NCI-H460 (cell line): ENCODE measurements at regions not wholly inside any gene's neighbourhood (a gene's known extent, or its start where the extent isn't known, plus 50 kb on each side); places are given as distances from the start of the nearest gene placed in this dataset.

Source experiments
- DNase-seq: peaks from one replicate; pipeline ENCODE4 v3.0.0-alpha.2; 2016; ENCODE audit warnings: low read depth; ENCODE audit errors: extremely low read depth

DNA sequence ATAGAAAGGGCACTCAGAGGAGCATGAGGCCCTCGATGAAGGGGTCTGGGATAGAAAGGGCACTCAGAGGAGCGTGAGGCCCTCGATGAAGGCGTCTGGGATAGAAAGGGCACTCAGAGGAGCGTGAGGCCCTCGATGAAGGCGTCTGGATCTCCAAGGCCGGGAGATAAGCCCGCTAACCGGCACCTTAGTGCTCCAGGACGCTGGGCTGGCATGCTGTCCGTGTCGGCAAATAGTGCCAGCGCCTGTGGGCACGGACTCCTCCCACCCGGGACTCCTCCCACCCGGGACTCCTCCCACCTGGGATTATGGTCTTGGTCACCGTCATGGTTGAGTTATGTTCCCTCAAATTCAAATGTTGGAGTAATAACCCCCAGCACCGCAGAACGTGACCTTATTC lies 725.3 kb downstream of the BRD1 start:
- no peak for DNase-seq

GRCh38 chr22:49101873-49102272 lies 725.8 kb downstream of the BRD1 start:
- DNase-seq = no peak

DNA sequence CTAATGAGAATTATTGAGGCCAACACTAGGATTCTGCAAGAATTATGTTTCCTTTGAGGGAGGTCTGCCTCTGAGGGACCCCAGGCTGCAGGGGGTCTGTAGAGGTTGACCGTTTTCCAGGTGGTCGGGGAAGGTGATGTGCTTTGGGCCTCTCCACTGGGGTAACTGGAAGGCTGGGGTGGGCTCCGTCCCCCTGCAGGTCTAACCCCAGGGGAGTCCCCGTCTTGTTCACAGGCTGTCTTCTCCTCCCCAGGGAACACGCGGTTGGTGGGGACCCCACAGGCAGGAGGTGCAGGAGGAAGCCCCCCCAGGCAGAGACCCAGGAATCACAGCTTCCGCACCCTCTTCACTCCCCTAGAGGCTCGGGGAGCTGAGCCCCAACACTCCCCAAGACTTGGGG lies 726.4 kb downstream of the BRD1 start:
- DNase-seq = no peak

- DNase-seq = no peak
Measured at GRCh38 chr22:49100773-49101172, 726.9 kb downstream of the BRD1 start.

DNA sequence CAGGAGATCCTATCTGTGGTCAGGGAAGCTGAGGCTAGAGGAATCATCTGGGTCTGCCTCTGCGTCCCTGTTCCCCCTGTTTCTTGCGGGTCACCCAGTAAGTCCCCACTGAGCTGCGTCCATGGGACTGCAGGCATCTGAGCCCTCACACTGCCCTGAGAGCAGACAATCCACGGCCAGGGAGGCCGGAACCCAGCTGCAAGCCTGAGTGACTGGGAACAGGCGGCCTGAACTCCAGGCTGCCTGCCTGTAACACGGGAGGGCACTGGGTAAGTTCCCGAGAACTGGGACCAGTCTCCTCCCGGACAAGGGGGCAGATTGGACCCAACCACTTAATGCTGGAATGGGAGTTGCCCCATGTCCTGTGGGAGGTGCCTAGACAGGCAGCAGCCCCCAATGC lies 727.4 kb downstream of the BRD1 start:
- DNase-seq = no peak

DNA sequence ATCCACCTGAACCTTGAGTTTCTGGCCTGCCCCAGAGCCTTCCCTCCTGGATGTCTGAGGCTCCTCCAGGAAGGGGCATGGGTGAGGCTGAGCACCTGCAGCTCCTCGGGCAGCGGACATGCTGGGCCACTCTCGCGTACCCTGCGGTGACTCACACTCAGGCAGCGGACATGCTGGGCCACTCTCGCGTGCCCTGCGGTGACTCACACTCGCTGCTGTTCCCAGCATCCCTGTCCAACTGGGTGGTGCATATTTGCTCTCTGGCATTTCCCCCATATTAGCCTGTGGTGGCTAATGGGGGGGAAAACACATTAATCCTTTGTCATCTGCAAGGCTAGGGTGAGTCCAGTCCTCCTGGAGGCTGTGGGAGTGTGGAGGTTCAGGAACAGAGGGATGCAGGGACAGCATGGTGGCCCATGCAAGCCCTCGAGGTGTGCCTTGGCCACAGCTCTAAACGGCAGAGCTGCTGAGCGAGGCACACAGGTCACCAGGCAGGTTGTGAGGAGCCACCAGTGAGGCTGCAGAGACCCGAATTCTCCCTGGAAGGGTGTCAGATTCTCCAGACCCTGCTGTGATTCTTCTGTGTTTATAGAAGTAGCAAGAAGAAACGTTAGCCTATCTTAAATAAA lies 728.1 kb downstream of the BRD1 start:
- peak; percentile 7 for DNase-seq

DNA sequence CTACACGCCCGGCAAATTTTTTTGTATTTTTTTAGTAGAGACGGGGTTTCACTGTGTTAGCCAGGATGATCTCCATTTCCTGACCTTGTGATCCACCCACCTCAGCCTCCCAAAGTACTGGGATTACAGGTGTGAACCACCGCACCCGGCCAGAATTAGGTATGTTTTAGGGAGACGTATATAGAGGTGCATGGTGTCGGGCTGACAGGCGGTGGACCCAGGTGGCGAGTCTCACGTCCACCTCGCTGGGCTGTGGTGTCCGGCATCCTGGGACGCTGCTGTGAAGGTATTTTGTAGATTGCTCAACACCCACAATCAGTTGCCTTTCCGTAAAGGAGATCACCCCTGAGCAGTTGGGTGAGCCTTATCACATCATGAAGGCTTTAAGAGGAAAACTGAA lies 728.6 kb downstream of the BRD1 start:
- DNase-seq = no peak

DNA sequence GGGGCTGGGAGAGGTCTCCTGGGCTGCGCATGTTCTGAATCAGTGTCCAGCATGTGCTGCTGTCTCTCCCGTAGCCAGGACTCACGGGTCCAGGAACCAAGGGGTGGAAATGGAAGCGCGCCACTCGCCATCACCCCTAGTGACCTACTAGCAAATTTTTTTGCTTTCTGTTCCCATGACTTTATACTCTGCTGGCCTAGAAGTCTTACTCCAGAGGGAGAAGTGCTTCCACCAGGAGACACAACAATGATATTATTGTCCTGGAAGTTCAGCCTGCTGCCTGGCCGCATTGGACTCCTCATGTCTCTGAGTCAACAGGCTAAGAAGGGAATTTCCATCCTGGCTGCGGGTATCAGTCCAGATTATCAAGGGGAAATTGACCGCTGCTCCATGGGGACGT lies 729.7 kb downstream of the BRD1 start:
- no peak for DNase-seq

GRCh38 chr22:49097171-49097925 lies 730.3 kb downstream of the BRD1 start:
- no peak for DNase-seq

GRCh38 chr22:49096476-49096875 lies 731.2 kb downstream of the BRD1 start:
- DNase-seq = no peak

GRCh38 chr22:49095366-49095765 lies 732.3 kb downstream of the BRD1 start:
- no peak for DNase-seq

DNA sequence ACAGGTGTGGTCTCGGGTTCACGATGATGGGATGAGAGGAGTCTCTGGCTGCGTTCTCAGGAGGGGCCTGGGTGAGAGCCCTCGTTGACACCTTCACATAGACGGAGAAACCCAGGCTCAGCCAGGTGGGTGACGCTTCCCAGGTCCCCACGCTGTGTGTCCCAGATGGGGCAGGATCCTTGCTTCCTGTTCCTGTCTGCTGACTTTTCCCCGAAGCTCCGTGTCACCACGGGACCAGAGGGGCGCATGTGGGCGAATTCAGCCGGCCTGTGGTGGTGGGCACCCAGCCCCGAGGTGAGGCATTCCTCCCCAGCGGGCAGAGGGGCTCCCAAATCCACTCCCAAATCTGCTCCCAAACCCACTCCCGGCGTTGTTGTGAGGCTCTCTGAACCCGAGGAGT lies 732.8 kb downstream of the BRD1 start:
- DNase-seq = no peak

DNA sequence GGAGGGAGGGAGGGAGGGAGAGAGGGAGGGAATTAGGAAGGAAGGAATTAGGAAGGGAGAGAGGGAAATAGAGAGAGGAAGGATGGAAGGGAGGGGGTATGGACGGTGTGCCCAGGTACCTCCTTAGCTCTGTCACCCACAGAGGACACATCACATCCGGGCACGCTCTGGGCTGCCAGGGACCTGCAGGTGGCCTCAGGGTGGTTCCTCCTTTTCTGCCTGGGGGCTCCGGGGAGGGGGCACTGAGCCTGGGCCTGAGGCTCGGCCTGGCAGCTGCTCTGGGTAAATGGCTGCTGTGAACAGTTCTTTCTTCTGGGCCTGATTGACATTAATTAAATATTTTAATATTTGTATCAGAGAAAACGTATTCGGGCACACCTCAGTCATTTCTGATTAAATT lies 733.5 kb downstream of the BRD1 start:
- no peak for DNase-seq

GRCh38 chr22:49093192-49093880 lies 734.3 kb downstream of the BRD1 start:
- no peak for DNase-seq

- no peak for DNase-seq
Measured at GRCh38 chr22:49092716-49093115, 735.0 kb downstream of the BRD1 start.

DNA sequence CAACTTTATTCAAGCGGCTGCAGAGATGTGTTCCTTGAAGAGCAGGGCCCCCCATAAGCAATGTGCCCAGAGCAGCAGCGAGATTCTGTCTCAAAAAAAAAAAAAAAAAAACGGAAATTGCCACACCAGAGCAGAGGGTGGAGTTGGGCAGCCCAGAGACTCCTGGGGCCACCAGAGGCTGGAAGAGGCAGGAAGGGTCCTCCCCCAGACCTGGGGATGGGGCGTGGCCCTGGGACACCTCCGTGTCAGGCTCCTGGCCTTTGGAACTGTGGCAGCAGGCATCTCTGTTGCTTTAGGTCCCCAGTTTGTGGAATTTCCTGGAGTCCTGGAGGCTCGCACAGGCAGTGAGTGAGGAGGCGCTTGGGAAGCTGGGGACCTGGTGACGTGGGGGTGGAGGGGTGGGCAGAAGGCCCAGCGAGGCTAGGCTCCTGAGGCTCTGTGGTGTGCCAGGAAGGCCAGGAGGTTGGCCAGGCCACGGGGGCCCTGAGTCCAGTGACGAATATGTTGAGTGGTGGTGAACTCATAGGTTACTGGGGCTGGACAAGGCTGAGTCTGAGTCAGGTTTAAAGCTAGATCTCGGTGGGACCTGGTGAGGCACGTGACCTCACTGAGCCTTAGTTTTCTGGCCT lies 735.6 kb downstream of the BRD1 start:
- no peak for DNase-seq

DNA sequence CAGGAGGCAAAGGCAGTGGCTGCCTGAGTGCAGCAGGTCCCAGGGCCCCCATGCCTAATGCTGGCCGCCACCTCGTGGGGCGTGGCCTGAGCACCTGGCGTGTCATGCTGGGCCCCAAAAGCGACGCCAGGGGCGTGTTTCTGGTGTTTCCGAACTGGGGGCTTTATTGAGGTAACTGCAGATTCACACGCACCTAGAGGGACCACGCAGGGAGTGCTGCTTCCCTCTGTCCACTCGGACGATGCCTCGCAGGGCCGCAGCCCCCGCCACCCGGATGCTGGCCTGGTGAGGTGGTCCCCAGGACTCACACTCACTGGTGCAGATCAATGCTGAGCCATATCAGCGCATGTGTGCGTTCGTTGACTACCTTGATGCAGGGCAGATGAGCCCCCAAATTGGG lies 736.2 kb downstream of the BRD1 start:
- DNase-seq = no peak

GRCh38 chr22:49090853-49091135 lies 736.9 kb downstream of the BRD1 start:
- DNase-seq = no peak

GRCh38 chr22:49090061-49090852 lies 737.4 kb downstream of the BRD1 start:
- no peak for DNase-seq

- no peak for DNase-seq
Measured at GRCh38 chr22:49088801-49089791, 738.6 kb downstream of the BRD1 start.
